Bronchial epithelial cell (primary cell): ENCODE measurements at regions not wholly inside any gene's neighbourhood (a gene's known extent, or its start where the extent isn't known, plus 50 kb on each side); places are given as distances from the start of the nearest gene placed in this dataset.
A peak's percentile ranks its signal among the peaks of the same experiment; 100 is the strongest.

Source experiments
- DNase-seq: peaks from one replicate; pipeline ENCODE4 v3.0.0-alpha.2; 2010; ENCODE audit warnings: low read depth
- FAIRE-seq: peaks from 2 replicates; lab custom pipeline; 2011; peaks lifted over from hg19 to GRCh38; lab: Jason Lieb, UNC
- H3K27me3 ChIP-seq: 2 replicates; pipeline ENCODE4 v1.5.1; 2011; ENCODE audit warnings: low read length; ENCODE audit not compliant: control insufficient read depth, insufficient read depth
- H3K36me3 ChIP-seq: 2 replicates; pipeline ENCODE4 v1.5.1; 2011; ENCODE audit warnings: low read length; ENCODE audit not compliant: control insufficient read depth, insufficient read depth
- H3K4me3 ChIP-seq: 2 replicates; pipeline ENCODE4 v1.5.1; 2011; ENCODE audit warnings: mild to moderate bottlenecking, low read depth, low read length, control low read depth
- TF ChIP-seq, protein P1 (sequence below): IDR thresholded peaks from 2 replicates; pipeline ENCODE4 v1.5.1; 2011; ENCODE audit warnings: mild to moderate bottlenecking, moderate library complexity, low read length, control low read depth, inconsistent platforms; ENCODE audit not compliant: insufficient read depth, severe bottlenecking

DNA sequence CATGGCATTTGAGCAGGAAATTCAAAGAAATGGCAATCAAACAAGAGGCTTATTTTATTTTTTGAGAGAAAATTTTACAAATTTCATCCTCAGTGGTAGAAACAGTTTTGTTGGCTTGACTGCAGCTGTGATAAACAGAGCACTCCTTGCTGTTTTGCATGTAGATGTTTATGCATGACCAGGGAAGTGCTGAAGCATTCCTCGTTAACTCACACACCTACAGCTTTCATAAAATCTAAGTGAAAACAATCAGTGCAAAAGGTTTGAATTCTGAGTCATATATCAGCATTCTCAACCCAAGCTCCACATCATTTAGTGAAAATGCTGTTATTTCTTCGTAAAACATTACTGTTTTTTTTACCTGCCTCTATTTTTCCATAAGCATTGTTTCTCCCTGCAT is 146.6 kb upstream of the CCDC68 start:
- Histone ChIP-seq H3K36me3 (no peaks in the 10 kb centered on the region), H3K27me3 (no peaks in the 10 kb centered on the region), H3K4me3 (no peak overlapping the region)
- DNase-seq: no peak
- FAIRE-seq: no peak
- TF ChIP-seq, protein P1, sequence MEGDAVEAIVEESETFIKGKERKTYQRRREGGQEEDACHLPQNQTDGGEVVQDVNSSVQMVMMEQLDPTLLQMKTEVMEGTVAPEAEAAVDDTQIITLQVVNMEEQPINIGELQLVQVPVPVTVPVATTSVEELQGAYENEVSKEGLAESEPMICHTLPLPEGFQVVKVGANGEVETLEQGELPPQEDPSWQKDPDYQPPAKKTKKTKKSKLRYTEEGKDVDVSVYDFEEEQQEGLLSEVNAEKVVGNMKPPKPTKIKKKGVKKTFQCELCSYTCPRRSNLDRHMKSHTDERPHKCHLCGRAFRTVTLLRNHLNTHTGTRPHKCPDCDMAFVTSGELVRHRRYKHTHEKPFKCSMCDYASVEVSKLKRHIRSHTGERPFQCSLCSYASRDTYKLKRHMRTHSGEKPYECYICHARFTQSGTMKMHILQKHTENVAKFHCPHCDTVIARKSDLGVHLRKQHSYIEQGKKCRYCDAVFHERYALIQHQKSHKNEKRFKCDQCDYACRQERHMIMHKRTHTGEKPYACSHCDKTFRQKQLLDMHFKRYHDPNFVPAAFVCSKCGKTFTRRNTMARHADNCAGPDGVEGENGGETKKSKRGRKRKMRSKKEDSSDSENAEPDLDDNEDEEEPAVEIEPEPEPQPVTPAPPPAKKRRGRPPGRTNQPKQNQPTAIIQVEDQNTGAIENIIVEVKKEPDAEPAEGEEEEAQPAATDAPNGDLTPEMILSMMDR: no peak

- DNase-seq: no peak
- no peak for FAIRE-seq
- TF ChIP-seq, protein P1: no peak
- H3K27me3 ChIP-seq: no peaks in the 10 kb centered on the region
- no peaks in the 10 kb centered on the region for H3K36me3 ChIP-seq
- no peak overlapping the region for H3K4me3 ChIP-seq
Observed at GRCh38 chr18:55102958-55103456, 143.7 kb upstream of the CCDC68 start.

DNA sequence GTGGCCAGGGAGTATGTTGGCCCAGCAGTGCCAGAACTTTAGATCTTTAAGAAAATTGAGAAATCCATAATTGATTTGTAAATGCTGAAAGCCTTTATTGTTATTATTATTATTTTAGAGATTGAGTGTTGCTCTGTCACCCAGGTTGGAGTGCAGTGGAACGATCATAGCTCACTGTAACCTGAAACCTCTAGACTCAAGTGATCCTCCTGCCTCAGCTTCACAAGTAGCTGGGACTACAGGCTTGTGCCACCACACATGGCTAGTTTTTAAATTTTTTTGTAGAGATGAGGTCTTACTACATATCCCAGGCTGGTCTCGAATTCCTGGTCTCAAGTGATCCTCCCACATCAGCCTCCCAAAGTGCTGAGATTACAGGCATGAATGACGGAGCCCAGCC is 143.2 kb upstream of the CCDC68 start:
- Histone ChIP-seq H3K36me3 (no peaks in the 10 kb centered on the region), H3K27me3 (no peaks in the 10 kb centered on the region), H3K4me3 (no peak overlapping the region)
- TF ChIP-seq, protein P1: no peak
- FAIRE-seq (no peak), DNase-seq (no peak)

DNA sequence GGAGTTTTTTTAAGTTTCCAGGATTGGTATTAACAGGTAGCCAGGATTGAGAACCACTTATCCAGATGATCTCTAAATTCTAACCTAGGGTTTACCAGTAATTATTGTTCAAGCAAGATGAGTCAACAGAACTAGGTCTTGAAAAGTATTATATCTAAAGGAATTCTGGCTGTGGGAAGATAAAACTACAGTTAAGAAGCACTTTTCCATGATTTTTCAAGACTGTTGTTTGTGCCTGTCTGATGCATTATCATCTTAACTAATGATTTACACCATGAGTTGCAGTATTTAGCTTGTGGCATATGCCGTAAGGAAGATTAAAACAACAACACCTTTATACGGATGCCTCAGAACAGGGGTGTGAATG is 142.2 kb upstream of the CCDC68 start:
- no peak overlapping the region for H3K4me3 ChIP-seq
- no peaks in the 10 kb centered on the region for H3K27me3 ChIP-seq
- no peaks in the 10 kb centered on the region for H3K36me3 ChIP-seq
- TF ChIP-seq, protein P1: no peak
- FAIRE-seq (no peak), DNase-seq (no peak)

DNA sequence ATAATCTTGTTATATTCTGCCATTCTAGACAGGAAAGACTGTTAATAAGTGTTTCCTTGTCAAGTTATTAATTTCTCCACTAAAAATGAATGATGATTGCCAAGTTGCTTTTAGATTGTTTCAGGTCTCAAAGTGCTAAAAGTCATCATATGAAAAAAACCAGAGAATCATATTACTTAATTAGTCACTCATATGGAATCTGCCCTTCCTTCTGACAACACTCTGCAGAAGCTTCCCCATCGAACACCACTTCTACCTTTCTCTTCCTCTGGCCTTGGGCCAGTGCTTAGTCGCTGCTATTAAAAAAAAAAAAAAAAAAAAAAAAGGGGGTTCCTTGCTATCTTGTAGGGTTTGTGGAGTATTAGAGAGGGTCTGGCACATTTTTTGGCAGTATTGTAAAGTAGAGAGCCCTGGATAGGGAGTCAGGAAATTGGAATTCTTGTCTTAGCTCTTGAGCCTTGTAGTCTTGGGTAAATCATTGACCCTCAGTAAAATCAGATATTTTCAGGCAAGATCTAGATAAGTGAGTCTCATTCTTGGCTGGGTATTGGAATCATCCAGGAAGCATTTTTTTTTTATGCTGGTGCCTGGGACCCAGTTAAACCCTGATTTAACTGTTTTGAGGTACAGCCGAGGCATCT is 141.7 kb upstream of the CCDC68 start:
- peak; percentile 91 for DNase-seq
- no peaks in the 10 kb centered on the region for H3K27me3 ChIP-seq
- no peaks in the 10 kb centered on the region for H3K36me3 ChIP-seq
- no peak for FAIRE-seq
- TF ChIP-seq, protein P1: no peak
- H3K4me3 ChIP-seq: no peak overlapping the region

GRCh38 chr18:55097456-55098170 is 138.4 kb upstream of the CCDC68 start:
- no peak overlapping the region for H3K4me3 ChIP-seq
- TF ChIP-seq, protein P1: no peak
- H3K27me3 ChIP-seq: no peaks in the 10 kb centered on the region
- no peaks in the 10 kb centered on the region for H3K36me3 ChIP-seq
- FAIRE-seq (no peak), DNase-seq (no peak)
